ENCODE measurements at regions not wholly inside any gene's neighbourhood (a gene's known extent, or its start where the extent isn't known, plus 50 kb on each side); places are given as distances from the start of the nearest gene placed in this dataset.

- no peaks in the 10 kb centered on the region for H3K36me3 ChIP-seq
- no peak overlapping the region for H3K4me3 ChIP-seq
- no peak overlapping the region for H3K27ac ChIP-seq (replicated peaks in 1 of 4)
- H3K27me3 ChIP-seq, result no peaks in the 10 kb centered on the region
- 93% methylated on average over 3 of the region's 3 CpGs for WGBS
- no peaks in the 10 kb centered on the region for H3K9me3 ChIP-seq
- DNase-seq (ENCODE audit: extremely low spot score), result no peak
- intact Hi-C loops (cut with DNase I), result no loop called here
- peaks cover 5 to 12% (median 11%) of the 10 kb centered on the region in 4 donors for H3K4me1 ChIP-seq
- TF ChIP-seq POLR2A (IDR thresholded peaks at IDR 0.05; ENCODE audit: low read depth), result no peak
- no peak for TF ChIP-seq EP300 (IDR thresholded peaks at IDR 0.05)
- TF ChIP-seq CTCF (IDR thresholded peaks at IDR 0.05), result no peak
- no peak for TF ChIP-seq POLR2AphosphoS5 (IDR thresholded peaks at IDR 0.05)
These were observed 50.1 kb upstream of the ASAP2 start for GRCh38 chr2:9156483-9156882.

GRCh38 chr2:9154061-9154460 lies 52.6 kb upstream of the ASAP2 start:
- TF ChIP-seq CTCF (IDR thresholded peaks at IDR 0.05) (no peak), POLR2AphosphoS5 (IDR thresholded peaks at IDR 0.05) (no peak), POLR2A (IDR thresholded peaks at IDR 0.05; ENCODE audit: low read depth) (no peak), EP300 (IDR thresholded peaks at IDR 0.05) (no peak)
- 100% methylated on average over 2 of the region's 2 CpGs for WGBS
- no peaks in the 10 kb centered on the region for H3K27me3 ChIP-seq
- H3K4me3 ChIP-seq, result no peak overlapping the region
- no peaks in the 10 kb centered on the region for H3K9me3 ChIP-seq
- peak overlapping the region in 1 of 4 donors; percentile 48 for H3K27ac ChIP-seq (replicated peaks in 1 of 4)
- DNase-seq (ENCODE audit: extremely low spot score), result no peak
- H3K36me3 ChIP-seq, result no peaks in the 10 kb centered on the region
- intact Hi-C loops (cut with DNase I), result no loop called here
- peaks cover 5 to 12% (median 11%) of the 10 kb centered on the region in 4 donors for H3K4me1 ChIP-seq

GRCh38 chr2:9153643-9153980 lies 53.0 kb upstream of the ASAP2 start:
- DNase-seq (ENCODE audit: extremely low spot score), result no peak
- intact Hi-C loops (cut with DNase I), result no loop called here
- Histone ChIP-seq H3K4me3 (no peak overlapping the region), H3K27me3 (no peaks in the 10 kb centered on the region), H3K9me3 (no peaks in the 10 kb centered on the region), H3K4me1 (peaks cover 5 to 12% (median 11%) of the 10 kb centered on the region in 4 donors), H3K27ac (replicated peaks in 1 of 4) (peak overlapping the region in 3 of 4 donors; percentile 31 to 48 (median 39)), H3K36me3 (no peaks in the 10 kb centered on the region)
- no peak for TF ChIP-seq CTCF (IDR thresholded peaks at IDR 0.05)
- no peak for TF ChIP-seq POLR2A (IDR thresholded peaks at IDR 0.05; ENCODE audit: low read depth)
- no peak for TF ChIP-seq POLR2AphosphoS5 (IDR thresholded peaks at IDR 0.05)
- TF ChIP-seq EP300 (IDR thresholded peaks at IDR 0.05), result no peak
- WGBS, result 86% methylated on average over 4 of the region's 4 CpGs

DNA sequence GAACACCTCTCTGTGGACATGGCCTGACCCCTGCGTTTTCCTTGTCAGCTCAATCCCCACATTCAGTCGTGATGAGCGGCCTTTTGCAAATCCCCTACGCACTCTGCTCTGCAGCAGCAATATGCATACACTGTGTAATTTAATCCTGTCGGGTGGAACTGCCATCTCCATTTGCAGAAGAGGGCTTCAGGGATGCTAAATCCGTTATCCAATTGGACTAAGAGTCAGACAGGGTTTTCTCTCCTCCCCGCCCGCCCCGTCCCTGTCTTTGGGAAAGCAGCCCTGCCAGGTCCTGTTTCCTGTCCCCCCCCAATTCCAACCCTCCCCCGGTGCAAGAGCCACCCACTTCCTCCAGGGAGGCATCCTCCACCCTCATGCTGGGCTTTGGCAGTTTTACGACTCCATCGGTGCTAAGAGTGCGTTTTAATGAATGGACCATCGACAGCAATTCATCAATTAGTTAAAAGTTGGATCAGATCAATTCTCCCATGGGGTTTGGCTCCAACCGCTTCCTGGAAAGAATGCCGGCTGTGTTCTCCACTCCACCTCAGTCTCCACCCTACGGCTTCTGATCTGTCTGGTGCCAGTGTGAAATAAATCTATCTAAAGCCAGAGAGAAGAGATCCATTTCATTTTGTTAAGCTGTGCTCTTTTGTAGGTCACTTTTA lies 53.5 kb upstream of the ASAP2 start:
- Histone ChIP-seq H3K9me3 (no peaks in the 10 kb centered on the region), H3K27ac (replicated peaks in 1 of 4) (peak overlapping the region in 3 of 4 donors; percentile 31 to 48 (median 39)), H3K4me3 (no peak overlapping the region), H3K27me3 (no peaks in the 10 kb centered on the region), H3K4me1 (peaks cover 5 to 12% (median 11%) of the 10 kb centered on the region in 4 donors), H3K36me3 (no peaks in the 10 kb centered on the region)
- no peak for DNase-seq (ENCODE audit: extremely low spot score)
- TF ChIP-seq POLR2A (IDR thresholded peaks at IDR 0.05; ENCODE audit: low read depth) (no peak), POLR2AphosphoS5 (IDR thresholded peaks at IDR 0.05) (no peak), EP300 (IDR thresholded peaks at IDR 0.05) (no peak), CTCF (IDR thresholded peaks at IDR 0.05) (no peak)
- 25% methylated on average over 15 of the region's 17 CpGs for WGBS
- intact Hi-C loops (cut with DNase I), result no loop called here

DNA sequence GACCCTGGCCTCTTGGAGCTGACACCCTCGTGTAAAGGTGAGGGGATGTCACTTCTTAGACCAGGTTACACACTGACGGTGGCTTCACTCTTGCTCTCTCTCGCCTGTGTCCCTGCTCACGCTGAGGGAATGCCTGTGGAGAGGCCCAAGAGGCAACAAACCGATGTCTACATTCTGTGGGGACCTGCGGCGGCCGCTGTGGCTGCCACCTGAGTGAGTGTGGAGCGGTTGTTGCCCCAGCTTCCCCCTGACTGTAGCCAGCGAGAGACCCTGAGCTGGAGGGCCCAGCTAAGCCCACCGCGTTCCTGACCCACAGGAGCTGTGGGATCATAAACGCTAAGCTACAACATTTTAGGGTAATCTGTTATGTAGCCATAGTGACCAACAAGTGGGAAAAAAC lies 55.7 kb upstream of the ASAP2 start:
- H3K4me1 ChIP-seq, result peaks cover 5 to 12% (median 11%) of the 10 kb centered on the region in 4 donors
- no peak for DNase-seq (ENCODE audit: extremely low spot score)
- WGBS, result 93% methylated on average over 5 of the region's 13 CpGs
- H3K4me3 ChIP-seq, result no peak overlapping the region
- H3K27me3 ChIP-seq, result no peaks in the 10 kb centered on the region
- H3K9me3 ChIP-seq, result no peaks in the 10 kb centered on the region
- TF ChIP-seq POLR2A (IDR thresholded peaks at IDR 0.05; ENCODE audit: low read depth), result no peak
- TF ChIP-seq CTCF (IDR thresholded peaks at IDR 0.05), result no peak
- TF ChIP-seq EP300 (IDR thresholded peaks at IDR 0.05), result no peak
- TF ChIP-seq POLR2AphosphoS5 (IDR thresholded peaks at IDR 0.05), result no peak
- intact Hi-C loops (cut with DNase I), result no loop called here
- no peak overlapping the region for H3K27ac ChIP-seq (replicated peaks in 1 of 4)
- H3K36me3 ChIP-seq, result no peaks in the 10 kb centered on the region

Data from esophagus muscularis mucosa (tissue), 4 donors.